OCI-LY1 (cell line): ENCODE measurements at regions not wholly inside any gene's neighbourhood (a gene's known extent, or its start where the extent isn't known, plus 50 kb on each side); places are given as distances from the start of the nearest gene placed in this dataset.
"Not testable (repeated sequence)": the region's sequence is repeated elsewhere in the genome, so short reads cannot be mapped to it uniquely, and the experiment has no call there.

Experiments
- EZH2 ChIP-seq: fragments of 200-600 bp; sonication (generic), shearing (Covaris generic); IDR thresholded peaks from 2 replicates; pipeline ENCODE4 v1.8.0; 2017; ENCODE audit warnings: borderline replicate concordance, mixed run types, mild to moderate bottlenecking, antibody characterized with exemption, low read length, moderate library complexity, mixed read lengths
- TF ChIP-seq, protein P1 (sequence below): fragments of 200-600 bp; sonication (generic), shearing (Covaris generic); IDR thresholded peaks from 2 replicates; pipeline ENCODE4 v1.5.1; 2017; ENCODE audit warnings: mild to moderate bottlenecking, antibody characterized with exemption, low read length, moderate library complexity, mixed read lengths

- TF ChIP-seq, protein P1, sequence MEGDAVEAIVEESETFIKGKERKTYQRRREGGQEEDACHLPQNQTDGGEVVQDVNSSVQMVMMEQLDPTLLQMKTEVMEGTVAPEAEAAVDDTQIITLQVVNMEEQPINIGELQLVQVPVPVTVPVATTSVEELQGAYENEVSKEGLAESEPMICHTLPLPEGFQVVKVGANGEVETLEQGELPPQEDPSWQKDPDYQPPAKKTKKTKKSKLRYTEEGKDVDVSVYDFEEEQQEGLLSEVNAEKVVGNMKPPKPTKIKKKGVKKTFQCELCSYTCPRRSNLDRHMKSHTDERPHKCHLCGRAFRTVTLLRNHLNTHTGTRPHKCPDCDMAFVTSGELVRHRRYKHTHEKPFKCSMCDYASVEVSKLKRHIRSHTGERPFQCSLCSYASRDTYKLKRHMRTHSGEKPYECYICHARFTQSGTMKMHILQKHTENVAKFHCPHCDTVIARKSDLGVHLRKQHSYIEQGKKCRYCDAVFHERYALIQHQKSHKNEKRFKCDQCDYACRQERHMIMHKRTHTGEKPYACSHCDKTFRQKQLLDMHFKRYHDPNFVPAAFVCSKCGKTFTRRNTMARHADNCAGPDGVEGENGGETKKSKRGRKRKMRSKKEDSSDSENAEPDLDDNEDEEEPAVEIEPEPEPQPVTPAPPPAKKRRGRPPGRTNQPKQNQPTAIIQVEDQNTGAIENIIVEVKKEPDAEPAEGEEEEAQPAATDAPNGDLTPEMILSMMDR: not testable (repeated sequence)
- TF ChIP-seq EZH2: not testable (repeated sequence)
Observed at GRCh38 chr21:27909487-27909886, 942.6 kb upstream of the ADAMTS5 start.
